ENCODE measurements at regions not wholly inside any gene's neighbourhood (a gene's known extent, or its start where the extent isn't known, plus 50 kb on each side); places are given as distances from the start of the nearest gene placed in this dataset.

- Mint-ChIP-seq H3K36me3 (no peaks in the 10 kb centered on the region), H3K27ac (no peak overlapping the region)
- no peak for ATAC-seq (ENCODE audit: low read depth in 2 of 2)
Measured at GRCh38 chr17:13256545-13256944, 238.7 kb upstream of the ELAC2 start.

GRCh38 chr17:13253733-13254410 is 236.0 kb upstream of the ELAC2 start:
- H3K4me1 Mint-ChIP-seq = no peaks in the 10 kb centered on the region
- DNase-seq = no peak
- ATAC-seq (ENCODE audit: low read depth in 2 of 2) = no peak
- no peaks in the 10 kb centered on the region for H3K36me3 Mint-ChIP-seq
- H3K27me3 Mint-ChIP-seq = peaks cover 0 to 4% (median 0%) of the 10 kb centered on the region in 3 donors
- H3K9me3 Mint-ChIP-seq = peaks cover 5 to 24% (median 11%) of the 10 kb centered on the region in 7 donors
- H3K27ac Mint-ChIP-seq = no peak overlapping the region
- H3K4me3 Mint-ChIP-seq = no peak overlapping the region

More at GRCh38 chr17:13256545-13256944, 238.7 kb upstream of the ELAC2 start:
- H3K27me3 Mint-ChIP-seq = peaks cover 0 to 8% (median 0%) of the 10 kb centered on the region in 3 donors
- no peak for DNase-seq
- H3K4me1 Mint-ChIP-seq = no peaks in the 10 kb centered on the region
- H3K4me3 Mint-ChIP-seq = no peak overlapping the region
- peaks cover 2 to 17% (median 9%) of the 10 kb centered on the region in 7 donors for H3K9me3 Mint-ChIP-seq

GRCh38 chr17:13244513-13244912 is 226.7 kb upstream of the ELAC2 start:
- peaks cover 0 to 3% (median 0%) of the 10 kb centered on the region in 3 donors for H3K27me3 Mint-ChIP-seq
- H3K27ac Mint-ChIP-seq = no peak overlapping the region
- no peak overlapping the region for H3K4me3 Mint-ChIP-seq

GRCh38 chr17:13243585-13243984 is 225.8 kb upstream of the ELAC2 start:
- Mint-ChIP-seq H3K36me3 (no peaks in the 10 kb centered on the region), H3K27ac (no peak overlapping the region), H3K4me3 (no peak overlapping the region), H3K9me3 (peaks cover 0 to 10% (median 2%) of the 10 kb centered on the region in 7 donors), H3K27me3 (peaks cover 0 to 3% (median 0%) of the 10 kb centered on the region in 3 donors), H3K4me1 (no peaks in the 10 kb centered on the region)
- DNase-seq = no peak
- ATAC-seq (ENCODE audit: low read depth in 2 of 2) = no peak

More at GRCh38 chr17:13244513-13244912, 226.7 kb upstream of the ELAC2 start:
- DNase-seq = no peak
- H3K36me3 Mint-ChIP-seq = no peaks in the 10 kb centered on the region
- H3K9me3 Mint-ChIP-seq = peaks cover 0 to 10% (median 4%) of the 10 kb centered on the region in 7 donors
- H3K4me1 Mint-ChIP-seq = no peaks in the 10 kb centered on the region
- no peak for ATAC-seq (ENCODE audit: low read depth in 2 of 2)

- no peaks in the 10 kb centered on the region for H3K36me3 Mint-ChIP-seq
- H3K4me1 Mint-ChIP-seq = no peaks in the 10 kb centered on the region
- no peak overlapping the region for H3K27ac Mint-ChIP-seq
- H3K9me3 Mint-ChIP-seq = peaks cover 0 to 10% (median 0%) of the 10 kb centered on the region in 7 donors
- H3K4me3 Mint-ChIP-seq = no peak overlapping the region
- peaks cover 0 to 3% (median 0%) of the 10 kb centered on the region in 3 donors for H3K27me3 Mint-ChIP-seq
- ATAC-seq (ENCODE audit: low read depth in 2 of 2) (no peak), DNase-seq (no peak)
Measured at GRCh38 chr17:13240851-13241250, 223.0 kb upstream of the ELAC2 start.

DNA sequence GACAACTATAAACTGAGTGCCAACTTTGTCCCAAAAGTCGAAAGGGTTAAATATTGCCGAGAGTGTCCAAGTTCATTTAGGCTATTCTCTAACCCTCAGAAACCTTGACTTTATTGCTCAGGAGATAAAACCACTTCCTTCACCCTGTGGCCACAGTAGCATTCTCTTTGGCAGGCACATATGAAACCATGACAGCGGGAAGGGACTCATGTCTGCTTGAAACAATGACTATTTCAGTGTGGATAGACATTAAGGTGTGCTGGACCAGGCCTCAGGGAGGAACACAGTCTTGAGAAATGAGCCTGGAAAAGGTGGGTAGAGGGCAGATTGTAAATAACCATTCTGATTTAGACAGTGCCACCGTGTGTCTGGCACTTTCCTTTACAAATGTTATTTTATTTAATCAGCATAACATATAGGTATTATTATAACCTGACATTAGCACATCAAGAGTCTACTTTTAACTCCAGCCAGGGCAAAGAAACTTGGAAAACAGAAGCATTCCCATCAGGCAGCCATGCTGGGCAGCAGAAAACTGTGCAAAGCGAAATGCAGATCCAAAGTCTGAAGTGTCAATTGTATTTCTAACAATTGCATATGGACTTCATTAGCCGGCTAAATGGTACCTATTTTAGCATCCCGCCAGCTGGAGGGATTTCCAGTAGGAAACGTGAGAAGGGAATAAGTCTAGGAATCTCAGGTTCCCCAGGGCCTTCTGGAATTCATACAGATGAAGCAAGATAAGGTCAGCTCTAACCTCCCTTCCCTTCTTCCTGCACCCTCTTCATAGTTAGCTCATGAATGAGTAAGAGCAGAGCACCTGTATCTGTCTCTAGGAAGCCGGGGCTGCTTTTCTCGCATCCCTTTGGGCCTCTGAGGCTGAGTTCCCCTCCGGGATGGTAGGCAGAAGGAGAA is 212.8 kb upstream of the ELAC2 start:
- H3K27me3 Mint-ChIP-seq = no peaks in the 10 kb centered on the region
- H3K36me3 Mint-ChIP-seq = no peaks in the 10 kb centered on the region
- DNase-seq (no peak), ATAC-seq (ENCODE audit: low read depth in 2 of 2) (no peak)
- no peaks in the 10 kb centered on the region for H3K4me1 Mint-ChIP-seq
- H3K27ac Mint-ChIP-seq = no peak overlapping the region
- H3K4me3 Mint-ChIP-seq = no peak overlapping the region
- H3K9me3 Mint-ChIP-seq = peaks cover 0 to 4% (median 0%) of the 10 kb centered on the region in 7 donors

DNA sequence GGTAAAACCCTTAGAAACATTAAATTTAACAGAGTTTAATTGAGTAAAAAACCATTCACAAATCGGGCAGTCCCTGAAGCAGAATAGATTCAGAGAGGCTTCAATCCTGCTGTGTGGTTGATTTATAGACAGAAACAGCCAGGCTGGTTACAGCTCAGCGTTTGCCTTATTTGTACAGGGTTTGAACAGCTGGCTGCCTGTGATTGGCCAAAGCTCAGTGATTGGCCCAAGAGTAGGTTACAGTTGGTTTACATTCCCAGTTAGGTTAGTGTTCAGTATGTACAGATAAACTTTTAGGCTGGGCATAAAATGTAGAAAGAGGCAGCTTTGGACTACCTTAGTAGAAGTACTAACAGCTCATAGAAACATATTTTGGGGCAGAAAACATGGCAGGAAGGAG is 210.4 kb upstream of the ELAC2 start:
- no peaks in the 10 kb centered on the region for H3K4me1 Mint-ChIP-seq
- no peaks in the 10 kb centered on the region for H3K27me3 Mint-ChIP-seq
- peaks cover 0 to 4% (median 0%) of the 10 kb centered on the region in 7 donors for H3K9me3 Mint-ChIP-seq
- H3K4me3 Mint-ChIP-seq = no peak overlapping the region
- H3K27ac Mint-ChIP-seq = no peak overlapping the region
- ATAC-seq (ENCODE audit: low read depth in 2 of 2) = no peak
- H3K36me3 Mint-ChIP-seq = no peaks in the 10 kb centered on the region
- no peak for DNase-seq

DNA sequence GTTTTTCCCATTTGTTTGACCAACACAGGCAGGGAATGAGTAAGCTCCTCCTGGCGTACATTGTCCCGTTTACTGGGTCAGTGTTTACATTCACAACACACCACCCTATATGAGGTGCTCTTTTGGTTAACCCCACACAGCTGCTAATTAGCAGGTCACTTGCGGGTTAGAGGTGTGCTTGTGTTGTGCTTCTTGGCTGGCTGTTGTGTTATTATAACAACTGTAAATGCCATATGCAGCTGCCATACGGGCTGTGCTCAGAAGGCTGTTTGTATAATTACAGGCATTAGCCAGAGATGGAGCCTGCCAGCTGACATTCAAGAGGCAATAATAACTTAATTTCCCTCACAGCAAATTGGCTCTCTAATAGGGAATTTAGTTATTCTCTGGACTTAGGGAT is 205.1 kb upstream of the ELAC2 start:
- H3K4me1 Mint-ChIP-seq = no peaks in the 10 kb centered on the region
- no peak overlapping the region for H3K4me3 Mint-ChIP-seq
- H3K9me3 Mint-ChIP-seq = peaks cover 0 to 4% (median 0%) of the 10 kb centered on the region in 7 donors
- no peak for DNase-seq
- no peak overlapping the region for H3K27ac Mint-ChIP-seq
- H3K27me3 Mint-ChIP-seq = no peaks in the 10 kb centered on the region
- ATAC-seq (ENCODE audit: low read depth in 2 of 2) = no peak
- H3K36me3 Mint-ChIP-seq = no peaks in the 10 kb centered on the region

DNA sequence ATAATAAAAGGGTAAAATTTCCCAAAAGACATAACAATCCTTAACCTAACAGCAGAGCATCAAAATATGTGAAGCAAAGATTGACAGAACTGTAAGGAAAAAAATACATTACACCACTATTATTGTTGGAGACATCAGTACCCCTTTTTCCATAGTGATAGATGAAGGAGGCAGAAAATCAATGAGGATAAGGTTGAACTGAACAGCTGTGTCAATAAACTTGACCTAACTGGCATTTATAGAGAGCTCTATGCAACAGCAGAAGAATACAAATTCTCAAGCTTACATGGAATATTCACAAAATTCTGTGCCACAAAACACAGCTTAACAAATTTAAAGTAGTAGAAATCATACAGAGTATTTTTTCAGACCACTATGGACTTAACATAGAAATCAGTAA is 195.0 kb upstream of the ELAC2 start:
- Mint-ChIP-seq H3K27me3 (peaks cover 0 to 11% (median 0%) of the 10 kb centered on the region in 3 donors), H3K9me3 (peaks cover 3 to 12% (median 7%) of the 10 kb centered on the region in 7 donors), H3K4me3 (no peak overlapping the region), H3K4me1 (no peaks in the 10 kb centered on the region), H3K36me3 (no peaks in the 10 kb centered on the region), H3K27ac (no peak overlapping the region)
- no peak for DNase-seq
- ATAC-seq (ENCODE audit: low read depth in 2 of 2) = no peak

DNA sequence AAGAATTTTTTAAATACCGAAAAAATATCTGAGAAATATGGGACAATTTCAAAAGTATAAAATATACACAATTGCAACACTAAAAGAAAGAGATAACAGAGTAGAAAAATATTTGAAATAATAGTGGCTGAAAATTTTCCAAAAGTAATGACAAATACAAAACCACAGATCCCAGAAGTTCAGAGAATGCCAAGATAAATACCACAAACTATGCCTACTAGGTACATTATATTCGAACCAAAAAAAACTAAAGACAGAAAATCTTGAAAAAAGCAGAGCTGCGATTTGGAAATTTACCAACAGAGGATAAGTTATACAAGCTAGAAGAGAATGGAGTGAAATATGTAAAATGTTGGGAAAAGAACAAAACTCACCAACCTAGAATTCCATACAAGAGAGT is 191.3 kb upstream of the ELAC2 start:
- peaks cover 0 to 11% (median 0%) of the 10 kb centered on the region in 3 donors for H3K27me3 Mint-ChIP-seq
- no peak for ATAC-seq (ENCODE audit: low read depth in 2 of 2)
- no peaks in the 10 kb centered on the region for H3K36me3 Mint-ChIP-seq
- H3K27ac Mint-ChIP-seq = no peak overlapping the region
- DNase-seq = no peak
- peaks cover 3 to 13% (median 7%) of the 10 kb centered on the region in 7 donors for H3K9me3 Mint-ChIP-seq
- H3K4me1 Mint-ChIP-seq = no peaks in the 10 kb centered on the region
- H3K4me3 Mint-ChIP-seq = no peak overlapping the region

DNA sequence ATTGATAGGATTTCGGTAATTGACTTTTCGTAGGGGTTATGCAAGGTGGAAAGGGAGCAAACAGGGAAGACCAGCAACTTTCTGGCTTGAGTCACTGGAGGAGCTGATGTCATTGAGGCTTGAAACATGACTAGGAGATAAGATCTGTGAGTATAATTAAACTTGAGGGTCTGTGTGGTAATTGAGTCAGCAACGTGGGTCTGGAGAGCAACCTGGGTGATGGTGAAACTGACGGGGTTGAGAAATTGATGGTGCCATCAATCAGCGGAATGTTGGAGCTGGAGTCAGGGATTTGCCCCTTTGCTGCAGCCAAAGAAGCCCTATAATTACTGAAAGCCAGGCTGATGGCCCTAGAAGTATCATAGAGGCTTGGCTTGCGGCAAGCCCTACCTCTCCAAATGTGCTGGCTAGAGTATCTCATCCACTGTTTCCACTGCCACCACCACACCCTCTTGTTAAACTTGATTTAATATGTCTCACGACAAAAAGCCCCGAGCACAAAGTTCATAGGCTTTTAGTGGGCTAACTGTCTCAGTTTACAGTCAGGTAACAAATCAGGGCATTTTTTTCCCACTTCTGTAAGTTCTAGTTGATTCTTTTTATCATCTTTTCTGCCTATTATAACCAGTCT is 186.9 kb upstream of the ELAC2 start:
- Mint-ChIP-seq H3K4me3 (no peak overlapping the region), H3K36me3 (no peaks in the 10 kb centered on the region), H3K27me3 (no peaks in the 10 kb centered on the region), H3K9me3 (peaks cover 0 to 10% (median 8%) of the 10 kb centered on the region in 7 donors), H3K4me1 (no peaks in the 10 kb centered on the region), H3K27ac (no peak overlapping the region)
- DNase-seq (no peak), ATAC-seq (ENCODE audit: low read depth in 2 of 2) (no peak)

DNA sequence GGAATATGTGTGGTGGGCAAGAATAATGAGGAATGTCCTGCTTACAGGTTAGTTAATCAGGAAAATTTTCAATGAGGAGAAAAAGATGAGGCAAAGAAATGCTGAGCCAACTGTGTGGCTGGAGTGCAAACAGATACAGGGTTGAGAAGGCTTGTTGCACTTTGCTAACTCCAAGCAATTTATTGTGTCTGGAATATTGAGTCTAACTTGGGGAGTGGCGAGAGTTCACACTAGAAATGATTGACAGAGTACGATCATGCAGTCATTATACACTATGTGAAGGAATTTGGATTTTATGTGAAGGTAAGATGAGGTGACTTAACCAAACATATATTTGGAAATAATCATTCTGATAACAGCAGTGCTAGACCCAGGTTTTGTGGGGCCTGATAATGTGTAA is 185.0 kb upstream of the ELAC2 start:
- Mint-ChIP-seq H3K4me1 (no peaks in the 10 kb centered on the region), H3K36me3 (no peaks in the 10 kb centered on the region), H3K27me3 (no peaks in the 10 kb centered on the region), H3K4me3 (no peak overlapping the region), H3K27ac (no peak overlapping the region), H3K9me3 (peaks cover 0 to 12% (median 4%) of the 10 kb centered on the region in 7 donors)
- DNase-seq (no peak), ATAC-seq (ENCODE audit: low read depth in 2 of 2) (no peak)

DNA sequence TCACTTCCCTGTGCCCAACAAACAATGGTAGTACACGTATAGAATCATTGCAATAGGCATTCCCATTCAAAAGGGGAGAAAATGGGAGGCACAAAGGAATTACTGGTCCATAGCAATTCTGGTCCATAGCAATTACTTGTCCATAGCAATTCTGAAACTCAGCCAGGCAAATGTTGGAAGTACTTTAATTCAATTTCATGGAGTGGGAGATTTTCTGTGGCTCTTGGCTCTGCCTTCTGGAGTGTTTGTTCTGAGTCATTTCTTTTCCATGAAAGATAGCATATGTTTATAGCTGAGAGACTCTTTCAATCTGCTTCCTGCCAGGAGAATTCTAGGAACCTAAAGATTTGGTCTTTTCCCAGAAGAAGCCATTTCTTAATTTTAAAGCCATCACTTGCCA is 182.8 kb upstream of the ELAC2 start:
- Mint-ChIP-seq H3K4me3 (no peak overlapping the region), H3K4me1 (no peaks in the 10 kb centered on the region), H3K9me3 (peaks cover 0 to 9% (median 4%) of the 10 kb centered on the region in 7 donors), H3K27ac (no peak overlapping the region), H3K27me3 (no peaks in the 10 kb centered on the region), H3K36me3 (no peaks in the 10 kb centered on the region)
- no peak for DNase-seq
- no peak for ATAC-seq (ENCODE audit: low read depth in 2 of 2)

Data from naive B cell (primary cell).